Activated naive CD4-positive, alpha-beta T cell treated with Interleukin-2 at 50 U/mL for 16 hours (primary cell): ENCODE measurements at regions not wholly inside any gene's neighbourhood (a gene's known extent, or its start where the extent isn't known, plus 50 kb on each side); places are given as distances from the start of the nearest gene placed in this dataset.

Experiments
- DNase-seq: peaks from one replicate; pipeline ENCODE4 v3.0.0-alpha.2; 2020

GRCh38 chr7:25906003-25906402 lies 246.0 kb upstream of the NFE2L3 start:
- no peak for DNase-seq

GRCh38 chr7:25906760-25907159 lies 245.2 kb upstream of the NFE2L3 start:
- DNase-seq: no peak

GRCh38 chr7:25907214-25907613 lies 244.8 kb upstream of the NFE2L3 start:
- DNase-seq: no peak

GRCh38 chr7:25907731-25908130 lies 244.3 kb upstream of the NFE2L3 start:
- DNase-seq: no peak

- DNase-seq: no peak
These were observed 243.6 kb upstream of the NFE2L3 start for GRCh38 chr7:25908154-25908949.

GRCh38 chr7:25911738-25912607 lies 240.0 kb upstream of the NFE2L3 start:
- no peak for DNase-seq

GRCh38 chr7:25913598-25914224 lies 238.3 kb upstream of the NFE2L3 start:
- DNase-seq: no peak

GRCh38 chr7:25918731-25919130 lies 233.3 kb upstream of the NFE2L3 start:
- no peak for DNase-seq

- DNase-seq: no peak
These were observed 229.7 kb upstream of the NFE2L3 start for GRCh38 chr7:25922296-25922695.

GRCh38 chr7:25923741-25924460 lies 228.1 kb upstream of the NFE2L3 start:
- DNase-seq: no peak

GRCh38 chr7:25926009-25926408 lies 226.0 kb upstream of the NFE2L3 start:
- DNase-seq: no peak

GRCh38 chr7:25926451-25926850 lies 225.5 kb upstream of the NFE2L3 start:
- no peak for DNase-seq

GRCh38 chr7:25926891-25927625 lies 224.9 kb upstream of the NFE2L3 start:
- DNase-seq: no peak

- no peak for DNase-seq
These were observed 224.4 kb upstream of the NFE2L3 start for GRCh38 chr7:25927626-25927978.

GRCh38 chr7:25928549-25929330 lies 223.3 kb upstream of the NFE2L3 start:
- DNase-seq: no peak

- no peak for DNase-seq
These were observed 222.6 kb upstream of the NFE2L3 start for GRCh38 chr7:25929448-25929847.

- DNase-seq: no peak
These were observed 221.4 kb upstream of the NFE2L3 start for GRCh38 chr7:25930492-25931048.

- no peak for DNase-seq
These were observed 220.8 kb upstream of the NFE2L3 start for GRCh38 chr7:25931156-25931555.

GRCh38 chr7:25933921-25934320 lies 218.1 kb upstream of the NFE2L3 start:
- DNase-seq: no peak

GRCh38 chr7:25940086-25940906 lies 211.7 kb upstream of the NFE2L3 start:
- DNase-seq: no peak
